ENCODE measurements at regions not wholly inside any gene's neighbourhood (a gene's known extent, or its start where the extent isn't known, plus 50 kb on each side); places are given as distances from the start of the nearest gene placed in this dataset.

GRCh38 chr15:98358971-98359370 lies 289.4 kb upstream of the IGF1R start:
- H3K9me2 ChIP-seq (ENCODE audit: insufficient read depth, low read length), result no peaks in the 10 kb centered on the region
- POLR2A ChIA-PET, result no interaction called here
- no peaks in the 10 kb centered on the region for H4K20me1 ChIP-seq (ENCODE audit: insufficient read depth, low read length)
- no peak for DNase-seq (ENCODE audit: low spot score)
- no peak overlapping the region for H3K4me2 ChIP-seq (ENCODE audit: low read length)
- no peaks in the 10 kb centered on the region for H3K79me2 ChIP-seq (ENCODE audit: insufficient read depth, low read depth, low read length)
- TF ChIP-seq CTCF (conservative IDR thresholded peaks at IDR 0.05; ENCODE audit: low read length), result no peak
- no peak for TF ChIP-seq EZH2phosphoT487 (IDR thresholded peaks at IDR 0.05; ENCODE audit: borderline replicate concordance, low read depth, low read length)
- no peak overlapping the region for H3K4me3 ChIP-seq (ENCODE audit: low read depth, low read length, poor library complexity, severe bottlenecking)
- no peak overlapping the region for H2AFZ ChIP-seq (ENCODE audit: low read length)
- BruUV-seq (replicated peaks), result no TSS peak
- no peaks in the 10 kb centered on the region for H3K4me1 ChIP-seq (ENCODE audit: insufficient read depth, low read length, poor library complexity, severe bottlenecking)
- H3K9me3 ChIP-seq (ENCODE audit: low read length), result no peaks in the 10 kb centered on the region
- CTCF ChIA-PET (ENCODE audit: unreplicated experiment), result no interaction called here
- intact Hi-C loops (cut with micrococcal nuclease; ENCODE audit: unreplicated experiment), result no loop called here
- no peaks in the 10 kb centered on the region for H3K36me3 ChIP-seq (ENCODE audit: insufficient read depth, low read length)
- no peak overlapping the region for H3K27ac ChIP-seq (ENCODE audit: low read depth, low read length, poor library complexity, severe bottlenecking)

- TF ChIP-seq EZH2phosphoT487 (IDR thresholded peaks at IDR 0.05; ENCODE audit: borderline replicate concordance, low read depth, low read length) (no peak), CTCF (conservative IDR thresholded peaks at IDR 0.05; ENCODE audit: low read length) (no peak)
- H4K20me1 ChIP-seq (ENCODE audit: insufficient read depth, low read length), result no peaks in the 10 kb centered on the region
- H3K4me2 ChIP-seq (ENCODE audit: low read length), result no peak overlapping the region
- H3K36me3 ChIP-seq (ENCODE audit: insufficient read depth, low read length), result no peaks in the 10 kb centered on the region
- H3K9me2 ChIP-seq (ENCODE audit: insufficient read depth, low read length), result no peaks in the 10 kb centered on the region
- ChIA-PET POLR2A (no interaction called here), CTCF (ENCODE audit: unreplicated experiment) (no interaction called here)
- intact Hi-C loops (cut with micrococcal nuclease; ENCODE audit: unreplicated experiment), result no loop called here
- no peak for DNase-seq (ENCODE audit: low spot score)
- BruUV-seq (replicated peaks), result no TSS peak
- no peaks in the 10 kb centered on the region for H3K9me3 ChIP-seq (ENCODE audit: low read length)
- no peaks in the 10 kb centered on the region for H3K79me2 ChIP-seq (ENCODE audit: insufficient read depth, low read depth, low read length)
- H3K4me3 ChIP-seq (ENCODE audit: low read depth, low read length, poor library complexity, severe bottlenecking), result no peak overlapping the region
- H2AFZ ChIP-seq (ENCODE audit: low read length), result no peak overlapping the region
- no peaks in the 10 kb centered on the region for H3K4me1 ChIP-seq (ENCODE audit: insufficient read depth, low read length, poor library complexity, severe bottlenecking)
- H3K27ac ChIP-seq (ENCODE audit: low read depth, low read length, poor library complexity, severe bottlenecking), result no peak overlapping the region
Observed at GRCh38 chr15:98363416-98363815, 284.9 kb upstream of the IGF1R start.

GRCh38 chr15:98363955-98364354 lies 284.4 kb upstream of the IGF1R start:
- Histone ChIP-seq H3K27ac (ENCODE audit: low read depth, low read length, poor library complexity, severe bottlenecking) (no peak overlapping the region), H3K4me2 (ENCODE audit: low read length) (no peak overlapping the region), H3K36me3 (ENCODE audit: insufficient read depth, low read length) (no peaks in the 10 kb centered on the region), H4K20me1 (ENCODE audit: insufficient read depth, low read length) (no peaks in the 10 kb centered on the region), H3K79me2 (ENCODE audit: insufficient read depth, low read depth, low read length) (no peaks in the 10 kb centered on the region), H3K4me3 (ENCODE audit: low read depth, low read length, poor library complexity, severe bottlenecking) (no peak overlapping the region), H3K9me3 (ENCODE audit: low read length) (no peaks in the 10 kb centered on the region), H3K4me1 (ENCODE audit: insufficient read depth, low read length, poor library complexity, severe bottlenecking) (no peaks in the 10 kb centered on the region), H3K9me2 (ENCODE audit: insufficient read depth, low read length) (no peaks in the 10 kb centered on the region), H2AFZ (ENCODE audit: low read length) (peak overlapping the region; percentile 22; the same call in 1 of the 2 replicates)
- intact Hi-C loops (cut with micrococcal nuclease; ENCODE audit: unreplicated experiment), result no loop called here
- POLR2A ChIA-PET, result no interaction called here
- no peak for DNase-seq (ENCODE audit: low spot score)
- CTCF ChIA-PET (ENCODE audit: unreplicated experiment), result no interaction called here
- no TSS peak for BruUV-seq (replicated peaks)
- TF ChIP-seq CTCF (conservative IDR thresholded peaks at IDR 0.05; ENCODE audit: low read length), result no peak
- TF ChIP-seq EZH2phosphoT487 (IDR thresholded peaks at IDR 0.05; ENCODE audit: borderline replicate concordance, low read depth, low read length), result no peak
